ENCODE measurements at regions not wholly inside any gene's neighbourhood (a gene's known extent, or its start where the extent isn't known, plus 50 kb on each side); places are given as distances from the start of the nearest gene placed in this dataset.

- TF ChIP-seq CTCF (conservative IDR thresholded peaks at IDR 0.05; ENCODE audit: low read length) = no peak
- no peak for TF ChIP-seq EZH2phosphoT487 (IDR thresholded peaks at IDR 0.05; ENCODE audit: borderline replicate concordance, low read depth, low read length)
Observed at GRCh38 chr7:83876593-83876992, 227.7 kb upstream of the SEMA3E start.
